Neural cell (in vitro differentiated cells): ENCODE measurements at regions not wholly inside any gene's neighbourhood (a gene's known extent, or its start where the extent isn't known, plus 50 kb on each side); places are given as distances from the start of the nearest gene placed in this dataset.

ENCODE experiments used
- H2AFZ ChIP-seq: fragments of 200-600, 300-800 bp; sonication (generic), shearing (Covaris generic); 2 replicates; pipeline ENCODE4 v1.6.0; 2014; ENCODE audit warnings: low read depth, mild to moderate bottlenecking, antibody characterized with exemption, low read length, moderate library complexity
- H3F3A ChIP-seq: fragments of 200-600 bp; shearing (Covaris generic); 2 replicates; pipeline ENCODE4 v1.6.1; 2016; ENCODE audit warnings: mild to moderate bottlenecking, moderate library complexity, mixed read lengths, antibody characterized with exemption, low read length; ENCODE audit not compliant: insufficient read depth, poor library complexity, severe bottlenecking
- H3K27ac ChIP-seq: fragments of 200-600, 300-800 bp; sonication (generic), shearing (Covaris generic); 2 replicates; pipeline ENCODE4 v1.5.1; 2014; ENCODE audit warnings: mild to moderate bottlenecking, low read length, moderate library complexity
- H3K27me3 ChIP-seq: fragments of 300-800, 200-600 bp; sonication (generic), shearing (Covaris generic); 2 replicates; pipeline ENCODE4 v1.6.0; 2014; ENCODE audit warnings: mild to moderate bottlenecking, low read depth, low read length, moderate library complexity; ENCODE audit not compliant: insufficient read depth
- H3K36me3 ChIP-seq: fragments of 300-800, 200-600 bp; sonication (generic), shearing (Covaris generic); 2 replicates; pipeline ENCODE4 v1.5.1; 2014; ENCODE audit warnings: mild to moderate bottlenecking, antibody characterized with exemption, low read length, moderate library complexity; ENCODE audit not compliant: insufficient read depth
- H3K4me2 ChIP-seq: fragments of 300-800, 200-600 bp; sonication (generic), shearing (Covaris generic); 2 replicates; pipeline ENCODE4 v1.6.0; 2014; ENCODE audit warnings: mild to moderate bottlenecking, low read length
- H3K4me3 ChIP-seq: fragments of 300-800, 200-600 bp; sonication (generic), shearing (Covaris generic); 2 replicates; pipeline ENCODE4 v1.5.1; 2014; ENCODE audit warnings: mild to moderate bottlenecking, low read length, moderate library complexity
- H3K79me2 ChIP-seq: fragments of 200-600 bp; shearing (Covaris generic); replicated peaks from 2 replicates; pipeline ENCODE4 v1.6.0; 2014; ENCODE audit warnings: mild to moderate bottlenecking, low read length, moderate library complexity; ENCODE audit not compliant: insufficient read depth
- H3K9ac ChIP-seq: fragments of 300-800, 200-600 bp; sonication (generic), shearing (Covaris generic); 2 replicates; pipeline ENCODE4 v1.6.1; 2016; ENCODE audit warnings: mild to moderate bottlenecking, low read length, mixed read lengths
- H3K9me2 ChIP-seq: fragments of 200-600 bp; shearing (Covaris generic); 2 replicates; pipeline ENCODE4 v1.6.1; 2016; ENCODE audit warnings: mild to moderate bottlenecking, low read length, mixed read lengths; ENCODE audit not compliant: insufficient read depth
- H3K9me3 ChIP-seq: fragments of 200-600, 300-800 bp; sonication (generic), shearing (Covaris generic); 2 replicates; pipeline ENCODE4 v1.6.1; 2016; ENCODE audit warnings: mild to moderate bottlenecking, mixed run types, low read length, moderate library complexity, mixed read lengths
- H4K20me1 ChIP-seq: fragments of 200-600 bp; shearing (Covaris generic); 2 replicates; pipeline ENCODE4 v1.6.1; 2016; ENCODE audit warnings: mild to moderate bottlenecking, mixed run types; ENCODE audit not compliant: insufficient read depth
- EP300 ChIP-seq: fragments of 450-650 bp; conservative IDR thresholded peaks from 2 replicates; pipeline ENCODE4 v1.6.1; 2014; ENCODE audit warnings: antibody characterized with exemption, mild to moderate bottlenecking, moderate library complexity; ENCODE audit not compliant: poor library complexity, severe bottlenecking
- EZH2 ChIP-seq: fragments of 200-600, 300-800 bp; shearing (Covaris generic), sonication (generic); IDR thresholded peaks from 2 replicates; pipeline ENCODE4 v1.6.1; 2014; ENCODE audit warnings: antibody characterized with exemption, low read length, borderline replicate concordance, mild to moderate bottlenecking; ENCODE audit not compliant: insufficient read depth, poor library complexity, severe bottlenecking
- MXI1 ChIP-seq: fragments of 450-650 bp; conservative IDR thresholded peaks from 2 replicates; pipeline ENCODE4 v1.6.1; 2014; ENCODE audit warnings: antibody characterized with exemption, mild to moderate bottlenecking; ENCODE audit not compliant: poor library complexity, severe bottlenecking
- POLR2AphosphoS5 ChIP-seq: IDR thresholded peaks from 2 replicates; pipeline ENCODE4 v1.6.1; 2012
- RAD21 ChIP-seq: fragments of 450-650 bp; conservative IDR thresholded peaks from 2 replicates; pipeline ENCODE4 v1.6.1; 2014; ENCODE audit warnings: antibody characterized with exemption, mild to moderate bottlenecking, moderate library complexity
- SMC3 ChIP-seq: fragments of 450-650 bp; conservative IDR thresholded peaks from 2 replicates; pipeline ENCODE4 v1.6.1; 2014; ENCODE audit warnings: antibody characterized with exemption, mild to moderate bottlenecking, moderate library complexity; ENCODE audit not compliant: poor library complexity
- TAF1 ChIP-seq: IDR thresholded peaks from 2 replicates; pipeline ENCODE4 v1.6.1; 2012; ENCODE audit warnings: low read depth
- TF ChIP-seq, protein P1 (sequence below): fragments of 450-650 bp; IDR thresholded peaks from 2 replicates; pipeline ENCODE4 v1.5.1; 2014; ENCODE audit warnings: antibody characterized with exemption, mild to moderate bottlenecking, moderate library complexity; ENCODE audit not compliant: poor library complexity, severe bottlenecking
- TF ChIP-seq, protein P2 (sequence below): IDR thresholded peaks from 2 replicates; pipeline ENCODE4 v1.6.1; 2012; ENCODE audit warnings: borderline replicate concordance

DNA sequence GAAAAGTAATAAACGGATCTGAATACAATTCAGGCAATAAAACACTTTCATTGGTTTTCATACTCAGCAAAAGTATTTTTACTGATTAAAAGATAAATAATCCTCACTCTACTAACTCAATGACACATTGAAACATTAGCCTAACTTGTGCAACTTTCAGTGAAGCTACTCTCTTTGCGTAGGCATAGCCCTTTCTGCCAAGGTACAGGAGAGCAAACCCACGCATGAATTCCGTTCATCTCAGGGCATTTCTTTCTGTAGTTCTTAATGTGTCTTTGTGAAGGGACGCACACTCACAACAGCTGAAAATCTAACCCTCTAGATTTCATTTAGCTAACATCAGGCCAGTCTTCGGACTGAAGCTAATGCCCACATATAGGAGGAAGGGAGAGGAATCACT, 66.4 kb upstream of the TLE1 start:
- H3K36me3 ChIP-seq, result no peaks in the 10 kb centered on the region
- no peaks in the 10 kb centered on the region for H3K27me3 ChIP-seq
- H3F3A ChIP-seq, result no peaks in the 10 kb centered on the region
- TF ChIP-seq RAD21 (no peak), TAF1 (no peak), MXI1 (no peak), EZH2 (no peak), SMC3 (no peak), POLR2AphosphoS5 (no peak)
- no peaks in the 10 kb centered on the region for H3K9me3 ChIP-seq
- H2AFZ ChIP-seq, result no peak overlapping the region
- no peaks in the 10 kb centered on the region for H4K20me1 ChIP-seq
- no peaks in the 10 kb centered on the region for H3K79me2 ChIP-seq
- no peak overlapping the region for H3K27ac ChIP-seq
- no peak overlapping the region for H3K9ac ChIP-seq
- H3K9me2 ChIP-seq, result no peaks in the 10 kb centered on the region
- H3K4me3 ChIP-seq, result no peak overlapping the region
- no peak overlapping the region for H3K4me2 ChIP-seq

DNA sequence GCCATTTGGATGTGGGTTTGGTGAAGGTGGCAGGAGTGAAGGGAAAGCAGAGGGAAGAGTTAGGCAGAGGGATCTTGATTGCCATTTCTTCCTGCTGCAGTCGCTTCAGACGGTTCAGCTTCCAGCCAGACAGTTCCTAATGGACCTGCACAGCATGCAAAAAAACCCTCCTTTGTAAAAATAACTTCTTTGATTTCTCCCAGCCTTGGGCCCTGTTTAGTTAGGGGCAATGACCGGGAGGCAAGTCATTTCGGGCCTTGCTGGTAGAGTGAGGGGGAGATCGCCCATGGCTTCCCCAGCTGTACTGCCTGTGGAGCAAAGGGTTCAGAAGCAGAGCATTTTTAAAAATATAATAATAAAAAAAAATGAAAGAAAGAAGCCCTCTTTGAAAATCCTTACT, 67.2 kb upstream of the TLE1 start:
- Histone ChIP-seq H3K9ac (no peak overlapping the region), H2AFZ (no peak overlapping the region), H3K4me2 (no peak overlapping the region), H3F3A (no peaks in the 10 kb centered on the region), H3K27me3 (no peaks in the 10 kb centered on the region), H3K27ac (no peak overlapping the region), H3K79me2 (no peaks in the 10 kb centered on the region), H4K20me1 (no peaks in the 10 kb centered on the region), H3K36me3 (no peaks in the 10 kb centered on the region), H3K4me3 (no peak overlapping the region), H3K9me3 (no peaks in the 10 kb centered on the region), H3K9me2 (no peaks in the 10 kb centered on the region)
- TF ChIP-seq EZH2, result no peak
- no peak for TF ChIP-seq POLR2AphosphoS5
- TF ChIP-seq MXI1, result no peak
- no peak for TF ChIP-seq RAD21
- TF ChIP-seq, protein P1, sequence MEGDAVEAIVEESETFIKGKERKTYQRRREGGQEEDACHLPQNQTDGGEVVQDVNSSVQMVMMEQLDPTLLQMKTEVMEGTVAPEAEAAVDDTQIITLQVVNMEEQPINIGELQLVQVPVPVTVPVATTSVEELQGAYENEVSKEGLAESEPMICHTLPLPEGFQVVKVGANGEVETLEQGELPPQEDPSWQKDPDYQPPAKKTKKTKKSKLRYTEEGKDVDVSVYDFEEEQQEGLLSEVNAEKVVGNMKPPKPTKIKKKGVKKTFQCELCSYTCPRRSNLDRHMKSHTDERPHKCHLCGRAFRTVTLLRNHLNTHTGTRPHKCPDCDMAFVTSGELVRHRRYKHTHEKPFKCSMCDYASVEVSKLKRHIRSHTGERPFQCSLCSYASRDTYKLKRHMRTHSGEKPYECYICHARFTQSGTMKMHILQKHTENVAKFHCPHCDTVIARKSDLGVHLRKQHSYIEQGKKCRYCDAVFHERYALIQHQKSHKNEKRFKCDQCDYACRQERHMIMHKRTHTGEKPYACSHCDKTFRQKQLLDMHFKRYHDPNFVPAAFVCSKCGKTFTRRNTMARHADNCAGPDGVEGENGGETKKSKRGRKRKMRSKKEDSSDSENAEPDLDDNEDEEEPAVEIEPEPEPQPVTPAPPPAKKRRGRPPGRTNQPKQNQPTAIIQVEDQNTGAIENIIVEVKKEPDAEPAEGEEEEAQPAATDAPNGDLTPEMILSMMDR, result no peak
- TF ChIP-seq SMC3, result no peak
- TF ChIP-seq, protein P2, sequence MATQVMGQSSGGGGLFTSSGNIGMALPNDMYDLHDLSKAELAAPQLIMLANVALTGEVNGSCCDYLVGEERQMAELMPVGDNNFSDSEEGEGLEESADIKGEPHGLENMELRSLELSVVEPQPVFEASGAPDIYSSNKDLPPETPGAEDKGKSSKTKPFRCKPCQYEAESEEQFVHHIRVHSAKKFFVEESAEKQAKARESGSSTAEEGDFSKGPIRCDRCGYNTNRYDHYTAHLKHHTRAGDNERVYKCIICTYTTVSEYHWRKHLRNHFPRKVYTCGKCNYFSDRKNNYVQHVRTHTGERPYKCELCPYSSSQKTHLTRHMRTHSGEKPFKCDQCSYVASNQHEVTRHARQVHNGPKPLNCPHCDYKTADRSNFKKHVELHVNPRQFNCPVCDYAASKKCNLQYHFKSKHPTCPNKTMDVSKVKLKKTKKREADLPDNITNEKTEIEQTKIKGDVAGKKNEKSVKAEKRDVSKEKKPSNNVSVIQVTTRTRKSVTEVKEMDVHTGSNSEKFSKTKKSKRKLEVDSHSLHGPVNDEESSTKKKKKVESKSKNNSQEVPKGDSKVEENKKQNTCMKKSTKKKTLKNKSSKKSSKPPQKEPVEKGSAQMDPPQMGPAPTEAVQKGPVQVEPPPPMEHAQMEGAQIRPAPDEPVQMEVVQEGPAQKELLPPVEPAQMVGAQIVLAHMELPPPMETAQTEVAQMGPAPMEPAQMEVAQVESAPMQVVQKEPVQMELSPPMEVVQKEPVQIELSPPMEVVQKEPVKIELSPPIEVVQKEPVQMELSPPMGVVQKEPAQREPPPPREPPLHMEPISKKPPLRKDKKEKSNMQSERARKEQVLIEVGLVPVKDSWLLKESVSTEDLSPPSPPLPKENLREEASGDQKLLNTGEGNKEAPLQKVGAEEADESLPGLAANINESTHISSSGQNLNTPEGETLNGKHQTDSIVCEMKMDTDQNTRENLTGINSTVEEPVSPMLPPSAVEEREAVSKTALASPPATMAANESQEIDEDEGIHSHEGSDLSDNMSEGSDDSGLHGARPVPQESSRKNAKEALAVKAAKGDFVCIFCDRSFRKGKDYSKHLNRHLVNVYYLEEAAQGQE, result no peak
- TF ChIP-seq EP300, result no peak
- TF ChIP-seq TAF1, result no peak
